ENCODE measurements at regions not wholly inside any gene's neighbourhood (a gene's known extent, or its start where the extent isn't known, plus 50 kb on each side); places are given as distances from the start of the nearest gene placed in this dataset.

- DNase-seq (ENCODE audit: low spot score), result no peak
Measured at GRCh38 chr4:179415037-179415846, 1973.0 kb upstream of the AGA start.

- DNase-seq (ENCODE audit: low spot score), result no peak
Measured at GRCh38 chr4:179415847-179416223, 1973.6 kb upstream of the AGA start.

GRCh38 chr4:179417357-179417756 is 1975.1 kb upstream of the AGA start:
- no peak for DNase-seq (ENCODE audit: low spot score)

GRCh38 chr4:179437962-179438361 is 1995.7 kb upstream of the AGA start:
- DNase-seq (ENCODE audit: low spot score), result no peak

GRCh38 chr4:179441596-179441995 is 1999.4 kb upstream of the AGA start:
- DNase-seq (ENCODE audit: low spot score), result no peak

- no peak for DNase-seq (ENCODE audit: low spot score)
Measured at GRCh38 chr4:179447308-179447707, 2005.1 kb upstream of the AGA start.

GRCh38 chr4:179465131-179465797 is 2023.0 kb upstream of the AGA start:
- DNase-seq (ENCODE audit: low spot score), result no peak

- no peak for DNase-seq (ENCODE audit: low spot score)
Measured at GRCh38 chr4:179467878-179468277, 2025.6 kb upstream of the AGA start.

- no peak for DNase-seq (ENCODE audit: low spot score)
Measured at GRCh38 chr4:179472164-179472563, 2029.9 kb upstream of the AGA start.

- no peak for DNase-seq (ENCODE audit: low spot score)
Measured at GRCh38 chr4:179478608-179479007, 2036.4 kb upstream of the AGA start.

- DNase-seq (ENCODE audit: low spot score), result no peak
Measured at GRCh38 chr4:179485781-179486180, 2043.5 kb upstream of the AGA start.

GRCh38 chr4:179486570-179487335 is 2044.5 kb upstream of the AGA start:
- DNase-seq (ENCODE audit: low spot score), result no peak

- no peak for DNase-seq (ENCODE audit: low spot score)
Measured at GRCh38 chr4:179492260-179493080, 2050.2 kb upstream of the AGA start.

- DNase-seq (ENCODE audit: low spot score), result no peak
Measured at GRCh38 chr4:179503976-179504375, 2061.7 kb upstream of the AGA start.

GRCh38 chr4:179509489-179509888 is 2067.3 kb upstream of the AGA start:
- no peak for DNase-seq (ENCODE audit: low spot score)

- DNase-seq (ENCODE audit: low spot score), result no peak
Measured at GRCh38 chr4:179521952-179522351, 2079.7 kb upstream of the AGA start.

GRCh38 chr4:179530958-179531357 is 2088.7 kb upstream of the AGA start:
- DNase-seq (ENCODE audit: low spot score), result no peak

GRCh38 chr4:179536694-179537093 is 2094.5 kb upstream of the AGA start:
- DNase-seq (ENCODE audit: low spot score), result no peak

- DNase-seq (ENCODE audit: low spot score), result no peak
Measured at GRCh38 chr4:179539641-179540040, 2097.4 kb upstream of the AGA start.

GRCh38 chr4:179543771-179544170 is 2101.5 kb upstream of the AGA start:
- no peak for DNase-seq (ENCODE audit: low spot score)

GRCh38 chr4:179544496-179544895 is 2102.3 kb upstream of the AGA start:
- no peak for DNase-seq (ENCODE audit: low spot score)

GRCh38 chr4:179552131-179552530 is 2109.9 kb upstream of the AGA start:
- no peak for DNase-seq (ENCODE audit: low spot score)
